Upper lobe of left lung (tissue), 6 donors: ENCODE measurements at regions not wholly inside any gene's neighbourhood (a gene's known extent, or its start where the extent isn't known, plus 50 kb on each side); places are given as distances from the start of the nearest gene placed in this dataset.

Experiments used
- ATAC-seq, 2 donors: fragments of 200-7000 bp; cut with Tn5 transposase; one replicate each; pipeline ENCODE4 v1.9.1; 2022; ENCODE audit warnings: mild to moderate bottlenecking in 2 of 2, moderate library complexity in 2 of 2; ENCODE audit not compliant: low FRiP score in 2 of 2
- DNase-seq, 2 donors: peaks; one replicate each; pipeline ENCODE4 v3.0.0-alpha.2; 2019 to 2020
- H3K27ac ChIP-seq, 4 donors: fragments of 200-600 bp; sonication (generic); one replicate each; pipeline ENCODE4 v1.5.1; 2016 to 2019
- H3K27me3 ChIP-seq, 4 donors: fragments of 200-600 bp; sonication (generic); one replicate each; pipeline ENCODE4 v1.5.1; 2017 to 2019
- H3K36me3 ChIP-seq, 4 donors: fragments of 200-600 bp; sonication (generic); one replicate each; pipeline ENCODE4 v1.5.1; 2016 to 2019
- H3K4me1 ChIP-seq, 4 donors: fragments of 200-600 bp; sonication (generic); one replicate each; pipeline ENCODE4 v1.5.1; 2018 to 2019
- H3K4me3 ChIP-seq, 4 donors: fragments of 200-600 bp; sonication (generic); one replicate each; pipeline ENCODE4 v1.5.1; 2017 to 2019; ENCODE audit warnings: mild to moderate bottlenecking in 2 of 4, moderate library complexity in 1 of 4
- H3K9me3 ChIP-seq, 4 donors: fragments of 200-600 bp; sonication (generic); one replicate each; pipeline ENCODE4 v1.5.1; 2018 to 2019
- CTCF ChIP-seq, 6 experiments: fragments of 450-650 bp in 4 of 6; fragments of 200-600 bp in 2 of 6; sonication (generic) in 2 of 6; IDR thresholded peaks; one replicate each; pipeline ENCODE4 v1.5.1; 2016 to 2019; ENCODE audit warnings: antibody characterized with exemption in 6 of 6
- EP300 ChIP-seq, 4 donors: sonication (generic); formaldehyde crosslinking; IDR thresholded peaks; one replicate each; pipeline ENCODE4 v1.5.1; 2017; ENCODE audit warnings: antibody characterized with exemption in 4 of 4, control low read depth in 2 of 4
- POLR2A ChIP-seq, 4 donors: fragments of 450-650 bp; IDR thresholded peaks; one replicate each; pipeline ENCODE4 v1.5.1; 2016 to 2017; ENCODE audit warnings: antibody characterized with exemption in 4 of 4, mild to moderate bottlenecking in 2 of 4
- POLR2AphosphoS5 ChIP-seq, 2 donors: sonication (generic); formaldehyde crosslinking; IDR thresholded peaks; one replicate each; pipeline ENCODE4 v1.5.1; 2017; ENCODE audit warnings: antibody characterized with exemption in 2 of 2
- WGBS, 2 donors: methylation state at CpG; one replicate each; pipeline ENCODE4 v1.1.5; 2017 to 2018; 5-methylcytosine and 5-hydroxymethylcytosine counted together
- donor health status: DM: no; HTN: no; CAD: no; lungs with moderate emphysema.
- donor health status: DM: no; HTN: yes; CAD: no; lungs with severe emphysema.

DNA sequence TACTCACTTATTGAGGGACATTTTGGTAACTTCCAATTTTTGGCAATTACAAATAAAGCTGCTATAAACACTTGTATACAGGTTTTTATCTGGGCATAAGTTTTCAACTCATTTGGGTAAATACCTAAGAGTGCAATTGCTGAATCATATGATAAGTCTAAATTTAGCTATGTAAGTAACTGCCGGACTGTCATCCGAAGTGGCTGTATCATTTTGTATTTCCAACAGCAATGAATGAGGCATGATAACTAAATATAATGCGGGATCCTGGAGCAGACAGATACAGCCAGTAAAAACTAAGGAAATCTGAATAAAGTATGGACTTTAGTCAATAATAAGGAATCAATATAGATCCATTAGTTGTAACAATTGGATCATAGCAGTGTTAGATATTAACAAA lies 156.5 kb upstream of the RMP24 start:
- H3K36me3 ChIP-seq, result no peaks in the 10 kb centered on the region
- H3K9me3 ChIP-seq, result no peaks in the 10 kb centered on the region
- ATAC-seq (no peak), DNase-seq (no peak)
- TF ChIP-seq POLR2AphosphoS5 (IDR thresholded peaks at IDR 0.05) (no peak), EP300 (IDR thresholded peaks at IDR 0.05) (no peak), POLR2A (IDR thresholded peaks at IDR 0.05) (no peak), CTCF (IDR thresholded peaks at IDR 0.05) (no peak)
- no peaks in the 10 kb centered on the region for H3K27me3 ChIP-seq
- H3K4me3 ChIP-seq, result no peak overlapping the region
- H3K4me1 ChIP-seq, result no peaks in the 10 kb centered on the region
- whole genome bisulfite sequencing, 2 donors, result 93 to 95% methylated on average over 3 of the region's 3 CpGs
- H3K27ac ChIP-seq, result no peak overlapping the region

DNA sequence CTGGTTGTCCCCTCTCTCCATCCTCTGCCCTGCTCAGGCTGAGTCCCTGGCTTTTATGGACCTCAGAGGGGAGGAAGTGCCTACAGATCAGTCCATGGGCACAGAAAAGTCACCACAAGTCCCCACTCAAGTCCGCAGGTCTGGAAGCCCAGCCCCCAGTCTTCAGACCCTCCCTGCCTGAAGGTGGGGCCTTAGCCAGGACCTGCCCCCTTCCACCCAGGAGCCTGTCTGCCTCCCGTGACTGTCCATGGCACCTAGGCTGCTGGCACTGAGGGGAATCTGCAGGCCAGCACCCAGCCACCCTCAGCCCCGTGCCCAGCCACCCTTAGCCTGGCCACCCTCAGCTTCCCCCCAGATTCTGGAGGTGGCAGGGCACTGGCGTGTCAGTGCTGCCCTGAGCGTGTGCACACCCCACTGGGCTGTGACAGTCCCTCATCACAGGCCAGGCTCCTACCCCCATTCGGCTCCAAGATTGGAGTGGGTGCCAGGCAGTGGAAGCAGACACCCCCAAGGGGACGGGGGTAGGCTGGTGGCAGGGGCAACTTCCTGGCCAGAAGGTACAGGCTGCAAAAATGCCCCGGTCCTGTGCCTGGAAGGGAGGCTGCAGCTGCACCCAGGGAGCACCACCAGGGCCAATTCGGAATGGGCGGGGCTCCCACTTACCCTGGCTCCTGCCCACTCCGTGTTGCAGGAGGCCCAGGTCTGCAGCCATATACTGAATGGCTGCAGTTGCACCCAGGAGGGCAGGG lies 154.7 kb upstream of the RMP24 start:
- DNase-seq, result peak in 1 of 2 donors; percentile 59
- no peaks in the 10 kb centered on the region for H3K9me3 ChIP-seq
- no peaks in the 10 kb centered on the region for H3K4me1 ChIP-seq
- TF ChIP-seq EP300 (IDR thresholded peaks at IDR 0.05) (no peak), CTCF (IDR thresholded peaks at IDR 0.05) (no peak), POLR2A (IDR thresholded peaks at IDR 0.05) (no peak), POLR2AphosphoS5 (IDR thresholded peaks at IDR 0.05) (no peak)
- no peaks in the 10 kb centered on the region for H3K36me3 ChIP-seq
- no peak overlapping the region for H3K27ac ChIP-seq
- ATAC-seq, result peak; percentile 16 to 71
- 86 to 87% methylated on average over 1 to 9 of the region's 11 CpGs for WGBS, 2 donors
- no peaks in the 10 kb centered on the region for H3K27me3 ChIP-seq
- H3K4me3 ChIP-seq, result no peak overlapping the region

DNA sequence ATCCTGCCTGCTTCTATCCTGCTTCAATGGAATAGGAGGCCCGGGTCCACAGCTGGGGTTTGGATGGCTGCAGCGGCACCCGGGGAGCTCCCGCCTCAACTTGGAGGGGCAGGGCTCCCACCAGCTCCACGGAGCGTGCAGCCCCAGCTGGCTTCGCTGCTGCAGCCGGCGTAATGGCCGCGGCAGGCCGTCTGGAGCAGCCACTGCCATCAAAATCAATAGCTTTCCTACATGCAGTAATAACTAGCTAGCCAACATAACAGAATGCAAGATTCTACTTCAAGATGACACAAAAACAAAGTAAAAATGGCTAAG lies 154.2 kb upstream of the RMP24 start:
- ATAC-seq, result no peak
- TF ChIP-seq CTCF (IDR thresholded peaks at IDR 0.05), result no peak
- TF ChIP-seq EP300 (IDR thresholded peaks at IDR 0.05), result no peak
- no peak for TF ChIP-seq POLR2AphosphoS5 (IDR thresholded peaks at IDR 0.05)
- no peak for TF ChIP-seq POLR2A (IDR thresholded peaks at IDR 0.05)
- peak in 1 of 2 donors; percentile 63 for DNase-seq
- Histone ChIP-seq H3K27ac (no peak overlapping the region), H3K9me3 (no peaks in the 10 kb centered on the region), H3K27me3 (no peaks in the 10 kb centered on the region), H3K4me3 (no peak overlapping the region), H3K36me3 (no peaks in the 10 kb centered on the region), H3K4me1 (no peaks in the 10 kb centered on the region)
- 83 to 91% methylated on average over 8 to 9 of the region's 12 CpGs for WGBS, 2 donors

DNA sequence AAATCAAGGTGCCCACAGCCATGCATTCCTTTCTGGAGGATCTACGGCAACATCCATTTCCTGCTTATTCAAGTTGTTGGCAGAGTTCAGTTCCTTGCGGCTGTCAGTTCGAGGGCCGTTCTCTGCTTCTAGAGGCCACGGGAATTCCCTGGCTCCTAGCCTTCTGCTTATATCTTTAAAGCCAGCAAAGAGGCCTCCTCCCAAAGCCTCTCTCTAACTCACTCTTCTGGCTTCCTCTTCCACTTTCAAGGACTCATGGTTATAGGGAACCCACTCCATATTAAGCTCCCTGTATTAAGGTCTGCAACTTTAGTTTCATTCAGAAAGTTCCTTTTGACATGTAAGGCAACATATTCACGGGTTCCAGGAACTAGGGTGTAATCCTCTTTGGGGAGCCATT lies 150.1 kb upstream of the RMP24 start:
- Histone ChIP-seq H3K27me3 (no peaks in the 10 kb centered on the region), H3K4me3 (no peak overlapping the region), H3K9me3 (no peaks in the 10 kb centered on the region), H3K36me3 (no peaks in the 10 kb centered on the region), H3K27ac (no peak overlapping the region), H3K4me1 (peaks cover 0 to under 1% (median 0%) of the 10 kb centered on the region in 4 donors)
- ATAC-seq (peak in 1 of 2 donors; percentile 28), DNase-seq (no peak)
- WGBS, 2 donors, result 24 to 37% methylated on average over 6 of the region's 6 CpGs
- TF ChIP-seq POLR2AphosphoS5 (IDR thresholded peaks at IDR 0.05) (no peak), EP300 (IDR thresholded peaks at IDR 0.05) (no peak), CTCF (IDR thresholded peaks at IDR 0.05) (no peak)

- no peak for TF ChIP-seq POLR2A (IDR thresholded peaks at IDR 0.05)
- TF ChIP-seq POLR2AphosphoS5 (IDR thresholded peaks at IDR 0.05), result no peak
- TF ChIP-seq CTCF (IDR thresholded peaks at IDR 0.05), result no peak
- TF ChIP-seq EP300 (IDR thresholded peaks at IDR 0.05), result no peak
- Histone ChIP-seq H3K27ac (no peak overlapping the region), H3K27me3 (no peaks in the 10 kb centered on the region), H3K4me1 (peaks cover 0 to 3% (median 0%) of the 10 kb centered on the region in 4 donors), H3K36me3 (no peaks in the 10 kb centered on the region), H3K4me3 (no peak overlapping the region), H3K9me3 (no peaks in the 10 kb centered on the region)
- no peak for DNase-seq
- ATAC-seq, result no peak
- 100% methylated on average over 1 of the region's 1 CpG for WGBS, 2 donors
Measured at GRCh38 chr18:35826477-35826876, 146.0 kb upstream of the RMP24 start.
